GM23338 (cell line): ENCODE measurements at regions not wholly inside any gene's neighbourhood (a gene's known extent, or its start where the extent isn't known, plus 50 kb on each side); places are given as distances from the start of the nearest gene placed in this dataset.

Source experiments
- ATAC-seq: fragments of 200-7000 bp; cut with Tn5 transposase; 3 replicates; pipeline ENCODE4 v1.9.1; 2020
- DNase-seq: peaks from one replicate; pipeline ENCODE4 v3.0.0-alpha.2; 2015; ENCODE audit warnings: low spot score
- H2AFZ ChIP-seq: fragments of 200-600 bp; sonication (generic); 2 replicates; pipeline ENCODE4 v1.8.0; 2016; ENCODE audit warnings: antibody characterized with exemption, mild to moderate bottlenecking, moderate library complexity
- H3F3A ChIP-seq: fragments of 200-600 bp; sonication (generic); replicated peaks from 2 replicates; pipeline ENCODE4 v1.8.0; 2017; ENCODE audit warnings: antibody characterized with exemption, mixed run types, low read depth
- H3K27ac ChIP-seq: fragments of 200-600 bp; sonication (generic); 2 replicates; pipeline ENCODE4 v1.6.1; 2016; ENCODE audit warnings: low read depth
- H3K27me3 ChIP-seq: fragments of 200-600 bp; sonication (generic); 2 replicates; pipeline ENCODE4 v1.8.0; 2016; ENCODE audit warnings: mild to moderate bottlenecking, mixed run types, moderate library complexity; ENCODE audit not compliant: insufficient read depth
- H3K36me3 ChIP-seq: fragments of 200-600 bp; sonication (generic); 2 replicates; pipeline ENCODE4 v1.8.0; 2016; ENCODE audit warnings: mild to moderate bottlenecking; ENCODE audit not compliant: insufficient read depth
- H3K4me1 ChIP-seq: fragments of 200-600 bp; sonication (generic); 2 replicates; pipeline ENCODE4 v1.8.0; 2016; ENCODE audit warnings: mild to moderate bottlenecking, moderate library complexity; ENCODE audit not compliant: insufficient read depth
- H3K4me2 ChIP-seq: fragments of 200-600 bp; sonication (generic); 2 replicates; pipeline ENCODE4 v1.7.1; 2017; ENCODE audit warnings: mixed run types
- H3K4me3 ChIP-seq: fragments of 200-600 bp; sonication (generic); 2 replicates; pipeline ENCODE4 v1.6.1; 2016; ENCODE audit warnings: mixed run types
- H3K79me2 ChIP-seq: fragments of 200-600 bp; sonication (generic); replicated peaks from 2 replicates; pipeline ENCODE4 v1.8.0; 2017; ENCODE audit warnings: mild to moderate bottlenecking; ENCODE audit not compliant: insufficient read depth
- H3K9me2 ChIP-seq: fragments of 200-600 bp; sonication (generic); 2 replicates; pipeline ENCODE4 v1.8.0; 2017; ENCODE audit not compliant: insufficient read depth
- H4K20me1 ChIP-seq: fragments of 200-600 bp; sonication (generic); replicated peaks from 2 replicates; pipeline ENCODE4 v1.8.0; 2017; ENCODE audit warnings: mild to moderate bottlenecking; ENCODE audit not compliant: insufficient read depth
- H3K27ac Mint-ChIP-seq: 2 replicates; pipeline ENCODE4 v1.8.0; 2020; ENCODE audit warnings: inconsistent platforms, mild to moderate bottlenecking, moderate library complexity, mixed read lengths
- H3K27me3 Mint-ChIP-seq: 3 replicates; pipeline ENCODE4 v1.8.0; 2022; ENCODE audit warnings: low read depth, mild to moderate bottlenecking, moderate library complexity, mixed read lengths, inconsistent platforms; ENCODE audit not compliant: insufficient read depth, poor library complexity
- H3K36me3 Mint-ChIP-seq: 3 replicates; pipeline ENCODE4 v1.8.0; 2021; ENCODE audit warnings: low read depth, mild to moderate bottlenecking, inconsistent platforms, moderate library complexity, mixed read lengths
- H3K4me1 Mint-ChIP-seq: 3 replicates; pipeline ENCODE4 v1.8.0; 2020; ENCODE audit warnings: mild to moderate bottlenecking, inconsistent platforms, mixed read lengths
- H3K4me3 Mint-ChIP-seq: 3 replicates; pipeline ENCODE4 v1.8.0; 2021; ENCODE audit warnings: moderate library complexity, mild to moderate bottlenecking, inconsistent platforms, mixed read lengths
- H3K9me3 Mint-ChIP-seq: 3 replicates; pipeline ENCODE4 v1.8.0; 2020; ENCODE audit warnings: moderate library complexity, mild to moderate bottlenecking, inconsistent platforms, mixed read lengths
- CREB1 ChIP-seq: fragments of 250-450 bp; sonication (Bioruptor Pico); IDR thresholded peaks from 2 replicates; pipeline ENCODE4 v1.5.0; 2020; ENCODE audit warnings: low read depth, mild to moderate bottlenecking, moderate library complexity
- CTCF ChIP-seq, 2 experiments: fragments of 200-600 bp in 1 of 2; sonication (generic) in 1 of 2; conservative IDR thresholded peaks; 2 replicates each; pipeline versions ENCODE4 v1.5.1 to v1.6.1; 2016 to 2017; ENCODE audit warnings: antibody characterized with exemption in 2 of 2, low read depth in 2 of 2, mild to moderate bottlenecking in 2 of 2, moderate library complexity in 1 of 2
- EZH2 ChIP-seq: fragments of 200-600 bp; sonication (generic); IDR thresholded peaks from one replicate; pipeline ENCODE4 v1.8.0; 2017; ENCODE audit warnings: antibody characterized with exemption, mild to moderate bottlenecking, low read depth; ENCODE audit not compliant: unreplicated experiment
- EZH2phosphoT487 ChIP-seq: fragments of 200-600 bp; sonication (generic); IDR thresholded peaks from one replicate; pipeline ENCODE4 v1.8.1; 2018; ENCODE audit warnings: antibody characterized with exemption; ENCODE audit not compliant: unreplicated experiment
- JUNB ChIP-seq: IDR thresholded peaks from one replicate; pipeline ENCODE4 v1.6.1; 2016; ENCODE audit warnings: antibody characterized with exemption; ENCODE audit not compliant: unreplicated experiment
- POLR2AphosphoS5 ChIP-seq: IDR thresholded peaks from 2 replicates; pipeline ENCODE4 v1.6.1; 2016; ENCODE audit warnings: antibody characterized with exemption, low read depth
- REST ChIP-seq: IDR thresholded peaks from one replicate; pipeline ENCODE4 v1.6.1; 2018; ENCODE audit warnings: antibody characterized with exemption; ENCODE audit not compliant: unreplicated experiment
- STAT1 ChIP-seq: IDR thresholded peaks from one replicate; pipeline ENCODE4 v1.6.1; 2016; ENCODE audit warnings: antibody characterized with exemption; ENCODE audit not compliant: unreplicated experiment
- ZNF114 ChIP-seq: fragments of 250-450 bp; sonication (Bioruptor Pico); IDR thresholded peaks from 2 replicates; pipeline ENCODE4 v1.5.0; 2020; ENCODE audit warnings: mild to moderate bottlenecking, moderate library complexity
- ZNF331 ChIP-seq: fragments of 250-450 bp; sonication (Bioruptor Pico); IDR thresholded peaks from 2 replicates; pipeline ENCODE4 v1.5.0; 2020; ENCODE audit warnings: low read depth, mild to moderate bottlenecking, moderate library complexity

GRCh38 chr2:74079522-74080341 is 68.0 kb downstream of the BOLA3 start:
- no peaks in the 10 kb centered on the region for H3K4me1 ChIP-seq
- no peaks in the 10 kb centered on the region for H3K36me3 ChIP-seq
- Mint-ChIP-seq H3K27me3 (peaks cover 3% of the 10 kb centered on the region), H3K4me1 (no peaks in the 10 kb centered on the region), H3K4me3 (no peak overlapping the region), H3K27ac (no peak overlapping the region; the same call in 1 of the 2 replicates), H3K36me3 (peaks cover 24% of the 10 kb centered on the region), H3K9me3 (no peaks in the 10 kb centered on the region; the same call in 2 of the 3 replicates)
- no peaks in the 10 kb centered on the region for H3K9me2 ChIP-seq
- H3K4me3 ChIP-seq: no peak overlapping the region
- H3K27ac ChIP-seq: no peak overlapping the region
- H4K20me1 ChIP-seq: peaks cover 18% of the 10 kb centered on the region
- no peak for TF ChIP-seq EZH2
- TF ChIP-seq JUNB: no peak
- no peak for TF ChIP-seq STAT1
- no peak for TF ChIP-seq ZNF331
- TF ChIP-seq CREB1: no peak
- TF ChIP-seq EZH2phosphoT487: no peak
- no peak for TF ChIP-seq CTCF (conservative IDR thresholded peaks at IDR 0.05; ENCODE audit: low read depth in 2 of 2)
- H2AFZ ChIP-seq: no peak overlapping the region
- H3F3A ChIP-seq: no peaks in the 10 kb centered on the region
- H3K4me2 ChIP-seq: no peak overlapping the region
- no peaks in the 10 kb centered on the region for H3K27me3 ChIP-seq
- no peaks in the 10 kb centered on the region for H3K79me2 ChIP-seq
- ATAC-seq: peak; percentile 19; the same call in 1 of the 3 replicates
- DNase-seq: no peak

- Histone ChIP-seq H2AFZ (no peak overlapping the region), H3K4me2 (no peak overlapping the region), H4K20me1 (peaks cover 18% of the 10 kb centered on the region), H3F3A (no peaks in the 10 kb centered on the region), H3K4me1 (no peaks in the 10 kb centered on the region), H3K79me2 (no peaks in the 10 kb centered on the region), H3K9me2 (no peaks in the 10 kb centered on the region), H3K4me3 (no peak overlapping the region), H3K36me3 (no peaks in the 10 kb centered on the region), H3K27me3 (no peaks in the 10 kb centered on the region), H3K27ac (no peak overlapping the region)
- DNase-seq (peak; percentile 39), ATAC-seq (peak; percentile 59)
- peaks cover 2% of the 10 kb centered on the region for H3K27me3 Mint-ChIP-seq
- H3K27ac Mint-ChIP-seq: no peak overlapping the region
- no peaks in the 10 kb centered on the region for H3K4me1 Mint-ChIP-seq
- H3K4me3 Mint-ChIP-seq: no peak overlapping the region
- H3K9me3 Mint-ChIP-seq: no peaks in the 10 kb centered on the region; the same call in 2 of the 3 replicates
- peaks cover 26% of the 10 kb centered on the region for H3K36me3 Mint-ChIP-seq
- TF ChIP-seq ZNF331 (no peak), POLR2AphosphoS5 (no peak), ZNF114 (CRISPR knock-in tag) (no peak), REST (no peak), CTCF (conservative IDR thresholded peaks at IDR 0.05; ENCODE audit: low read depth in 2 of 2) (peak; percentile 37 to 70), JUNB (no peak)
These were observed 67.4 kb downstream of the BOLA3 start for GRCh38 chr2:74080346-74080745.
